GM18867 (cell line): ENCODE measurements at regions not wholly inside any gene's neighbourhood (a gene's known extent, or its start where the extent isn't known, plus 50 kb on each side); places are given as distances from the start of the nearest gene placed in this dataset.
"Not testable (repeated sequence)": the region's sequence is repeated elsewhere in the genome, so short reads cannot be mapped to it uniquely, and the experiment has no call there.

Source experiments
- ATAC-seq: cut with Tn5 transposase; IDR thresholded peaks from one replicate; pipeline ENCODE4 v1.9.1; 2021; ENCODE audit warnings: mild to moderate bottlenecking, moderate library complexity; ENCODE audit not compliant: unreplicated experiment

DNA sequence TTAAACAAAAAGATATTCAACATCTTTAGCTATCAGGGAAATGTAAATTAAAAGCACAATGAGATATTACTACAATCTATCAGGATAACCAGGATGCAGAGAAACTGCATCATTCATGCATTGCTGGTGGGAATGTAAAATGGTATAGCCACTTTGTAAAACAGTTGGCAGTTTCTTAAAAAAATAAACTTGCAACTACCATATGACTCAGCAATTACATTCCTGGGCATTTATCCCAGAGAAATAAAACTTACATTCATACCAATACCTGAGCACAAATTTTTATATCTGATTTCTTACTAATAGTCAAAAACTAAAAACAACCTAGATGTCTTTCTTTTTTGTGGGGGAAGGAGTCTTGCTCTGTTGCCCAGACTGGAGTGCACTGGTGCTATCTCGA is 190.3 kb upstream of the TAB2 start:
- no peak for ATAC-seq

DNA sequence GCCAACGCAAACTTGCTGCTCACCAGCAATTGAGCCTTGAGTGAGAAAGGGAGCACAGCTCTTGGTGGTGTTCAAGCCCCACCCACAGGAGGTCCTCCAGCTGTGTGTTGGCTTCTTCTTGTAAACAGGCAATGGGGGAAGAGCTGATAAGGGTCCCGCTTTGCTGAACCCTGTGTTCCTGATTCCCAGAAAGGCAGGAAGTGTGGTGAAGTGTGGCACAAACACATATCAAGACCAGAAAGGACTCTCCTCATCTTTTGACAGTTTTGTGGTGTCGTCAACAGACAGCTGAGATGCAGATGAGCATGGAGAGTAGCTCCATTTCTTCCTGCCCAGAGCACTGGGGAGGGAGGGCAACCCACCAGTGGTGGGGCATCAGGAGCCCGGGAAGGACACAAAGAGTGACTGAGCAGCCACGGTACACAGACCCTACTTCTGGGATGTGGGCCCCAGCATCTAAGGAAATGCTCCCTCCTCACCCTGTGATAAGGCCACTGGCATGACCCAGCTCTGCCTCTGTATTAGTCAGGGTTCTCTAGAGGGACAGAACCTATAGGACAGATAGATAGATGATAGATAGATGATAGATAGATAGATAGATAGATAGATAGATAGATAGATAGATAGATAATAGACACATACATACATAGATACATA is 188.9 kb upstream of the TAB2 start:
- no peak for ATAC-seq

DNA sequence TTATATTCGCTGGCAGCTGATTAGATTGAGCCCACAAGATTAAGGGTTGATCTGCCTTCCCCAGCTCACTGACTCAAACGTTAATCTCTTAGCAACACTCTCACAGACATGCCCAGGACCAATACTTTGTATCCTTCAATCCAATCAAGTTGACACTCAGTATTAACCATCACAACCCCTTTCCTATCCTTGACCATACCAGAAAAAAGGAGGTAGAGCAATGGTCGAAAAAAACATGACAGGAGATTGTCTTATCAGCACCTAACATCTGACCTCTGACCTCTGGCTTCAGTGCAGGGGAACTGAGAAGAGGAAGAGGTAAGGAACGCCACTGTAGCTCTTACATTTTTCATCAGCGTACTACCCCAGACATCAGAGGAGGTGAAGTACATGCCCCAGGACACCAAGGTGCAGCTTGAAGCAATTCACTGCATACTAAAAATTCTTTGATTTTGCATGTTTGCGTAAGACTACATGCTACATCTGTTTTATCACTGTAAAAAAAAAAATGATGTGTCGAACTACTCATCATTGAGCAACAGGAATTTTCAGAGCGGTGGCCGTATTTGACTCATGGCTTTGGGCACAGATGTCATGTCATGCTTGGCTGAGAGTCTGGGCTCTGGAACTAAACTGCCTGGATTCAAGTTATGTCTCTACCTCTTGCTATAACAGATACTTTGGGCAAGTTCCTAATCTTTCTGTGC is 188.0 kb upstream of the TAB2 start:
- no peak for ATAC-seq

DNA sequence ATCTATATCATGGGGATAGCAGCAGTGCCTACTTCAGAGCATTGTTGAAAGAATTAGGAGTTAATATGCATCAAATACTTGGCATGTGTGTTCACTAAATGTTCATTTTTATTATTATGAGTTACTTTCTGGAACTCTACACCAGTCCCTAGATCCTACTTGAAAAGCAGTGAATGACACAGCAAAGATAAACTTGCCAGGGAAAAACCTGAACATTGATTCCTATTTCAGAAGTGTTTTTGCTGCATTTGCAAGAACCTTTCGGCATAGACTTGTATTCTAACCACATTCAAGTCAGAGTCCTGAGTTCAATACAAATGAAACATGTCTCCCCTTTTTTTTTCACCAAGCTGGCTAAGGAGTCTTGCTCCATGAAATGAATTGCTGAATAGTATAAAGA is 187.4 kb upstream of the TAB2 start:
- ATAC-seq = no peak

DNA sequence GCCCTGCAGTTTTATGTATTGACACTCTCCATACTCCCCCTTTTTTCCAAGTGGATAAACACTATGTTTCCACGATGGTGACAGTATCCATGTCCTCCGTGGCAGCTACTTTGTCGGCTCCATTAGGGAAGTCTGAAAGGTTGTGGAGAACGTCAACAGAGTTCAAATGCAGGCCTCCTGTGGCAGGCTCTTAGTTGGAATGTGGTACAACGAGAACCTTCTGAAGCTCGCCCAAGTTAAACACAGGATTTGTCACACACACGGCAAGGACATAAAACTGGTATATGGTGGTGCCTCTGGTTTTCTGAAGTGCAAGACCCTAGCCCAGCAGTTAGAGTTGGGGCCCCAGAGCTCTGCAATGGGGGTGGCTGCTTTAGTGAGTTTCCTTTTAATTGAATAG is 187.0 kb upstream of the TAB2 start:
- no peak for ATAC-seq

DNA sequence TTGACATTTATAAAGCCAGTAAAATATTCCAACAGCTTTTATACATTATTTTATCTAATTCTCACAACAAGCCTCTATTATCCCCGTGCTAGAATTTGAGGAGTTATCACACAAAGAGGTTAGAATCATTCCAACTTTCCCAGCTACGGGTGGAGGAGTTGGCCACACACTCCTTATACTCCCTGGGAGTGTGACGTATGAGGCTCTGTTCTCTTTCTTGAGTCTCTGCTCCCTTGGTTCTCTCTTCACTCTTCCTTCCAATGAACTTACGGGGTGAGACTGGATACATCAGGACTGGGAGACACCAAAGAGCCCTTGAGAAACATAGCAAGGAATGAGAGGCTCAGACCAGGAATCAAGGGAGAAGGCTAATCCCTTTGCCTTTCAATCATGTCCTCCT is 185.6 kb upstream of the TAB2 start:
- ATAC-seq = no peak

DNA sequence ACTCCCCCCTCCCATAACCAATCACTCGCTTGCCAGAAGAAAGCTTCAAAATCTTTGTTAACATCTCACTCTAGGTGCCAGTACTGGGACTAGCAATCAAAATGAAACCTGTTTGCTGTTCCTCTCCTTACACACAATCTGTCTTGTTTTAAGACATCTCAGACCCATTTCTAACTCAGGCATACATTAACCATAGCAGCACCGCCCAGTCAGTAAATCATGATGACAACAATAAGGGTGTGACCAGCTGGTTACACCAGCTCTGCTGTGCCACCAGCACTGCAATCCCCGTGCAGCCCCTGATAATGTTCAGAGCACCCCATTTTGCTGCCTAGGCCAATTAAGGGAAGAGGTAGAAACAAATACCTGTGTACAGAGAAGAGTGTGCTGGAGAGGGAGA is 185.2 kb upstream of the TAB2 start:
- ATAC-seq = no peak

DNA sequence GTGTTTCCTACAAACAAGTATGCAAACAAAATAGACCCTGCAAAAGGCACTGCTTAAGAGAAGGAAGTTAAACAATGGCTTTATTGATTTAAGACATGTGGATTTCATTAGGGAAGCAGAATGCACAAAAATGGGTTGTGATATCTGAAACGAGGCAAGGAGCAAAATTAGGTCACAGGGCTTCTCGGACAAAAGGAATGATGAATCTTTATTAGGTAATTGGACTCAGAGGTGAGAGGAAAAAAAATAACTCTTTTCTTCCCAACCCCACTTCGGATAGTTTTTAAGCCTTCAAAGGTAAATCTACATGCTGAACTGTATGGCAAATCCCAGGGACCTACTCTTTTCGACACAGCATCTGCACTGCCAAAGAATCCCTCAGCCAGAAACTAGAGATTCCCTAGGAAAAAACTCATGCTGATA is 183.0 kb upstream of the TAB2 start:
- ATAC-seq = no peak

DNA sequence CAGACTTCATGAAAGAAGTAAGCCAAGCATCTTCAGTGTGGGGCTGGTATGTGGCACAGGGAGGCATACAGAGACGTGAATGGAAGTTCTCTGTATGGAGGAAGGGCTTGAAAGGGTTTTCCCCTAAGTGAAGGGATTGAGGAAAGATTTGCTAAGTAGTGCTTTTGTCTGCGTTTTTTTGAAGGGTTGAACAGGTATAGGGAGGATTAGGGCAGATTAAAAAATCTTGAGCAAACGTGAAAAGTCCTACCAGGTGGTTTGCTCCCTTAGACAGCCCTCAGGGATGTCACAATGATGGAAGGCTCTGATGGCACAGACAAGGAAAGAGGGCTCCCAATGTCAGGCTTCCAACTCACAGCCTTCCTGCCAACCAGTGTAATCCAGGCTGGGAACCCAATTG is 181.7 kb upstream of the TAB2 start:
- ATAC-seq = no peak

DNA sequence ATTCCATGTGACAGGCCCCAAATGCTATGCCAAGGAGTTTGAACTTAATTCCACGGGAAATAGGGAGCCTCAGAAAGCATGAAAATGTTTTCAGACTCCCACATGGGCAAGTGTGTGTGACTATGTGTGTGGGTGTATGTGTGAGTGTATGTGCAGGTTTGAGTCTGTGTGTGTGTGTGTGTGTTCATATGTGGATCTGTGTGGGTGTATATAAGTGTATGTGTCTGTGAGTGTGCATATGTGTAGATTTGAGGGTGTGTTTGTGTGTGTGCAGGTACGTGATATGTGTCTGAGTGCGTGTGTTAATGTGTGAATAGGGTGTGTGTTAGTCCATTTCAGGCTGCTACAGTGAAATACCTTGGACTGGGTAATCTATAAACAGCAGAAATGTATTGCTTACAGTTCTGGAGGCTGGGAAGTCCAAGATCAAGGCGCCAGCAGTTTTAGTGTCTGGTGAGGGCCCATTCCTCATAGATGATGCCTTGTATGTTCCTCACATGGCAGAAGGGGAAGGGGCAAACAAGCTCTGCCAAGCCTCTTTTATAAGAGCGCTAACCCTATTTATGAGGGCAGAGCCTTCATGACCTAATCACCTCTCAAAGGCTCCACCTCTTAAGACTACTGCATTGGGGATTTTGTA is 181.1 kb upstream of the TAB2 start:
- ATAC-seq = no peak

DNA sequence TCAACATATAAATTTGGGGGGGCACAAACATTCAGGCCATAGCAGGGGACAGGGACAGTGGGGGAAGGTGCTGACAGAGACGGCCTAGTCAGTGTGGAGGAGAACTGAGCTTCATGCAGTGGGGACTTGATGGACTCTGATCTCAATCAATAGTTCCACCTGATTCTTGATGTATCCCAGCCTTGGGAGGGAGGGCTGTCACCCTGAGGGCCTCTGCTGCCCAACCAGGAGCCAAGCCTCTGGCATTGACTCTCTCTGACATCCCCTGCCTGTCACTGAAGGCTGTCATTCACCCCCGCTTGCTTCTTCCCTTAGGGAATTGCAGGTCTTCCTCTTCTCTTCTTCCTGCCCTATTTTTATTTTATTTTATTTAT is 180.6 kb upstream of the TAB2 start:
- ATAC-seq = no peak

DNA sequence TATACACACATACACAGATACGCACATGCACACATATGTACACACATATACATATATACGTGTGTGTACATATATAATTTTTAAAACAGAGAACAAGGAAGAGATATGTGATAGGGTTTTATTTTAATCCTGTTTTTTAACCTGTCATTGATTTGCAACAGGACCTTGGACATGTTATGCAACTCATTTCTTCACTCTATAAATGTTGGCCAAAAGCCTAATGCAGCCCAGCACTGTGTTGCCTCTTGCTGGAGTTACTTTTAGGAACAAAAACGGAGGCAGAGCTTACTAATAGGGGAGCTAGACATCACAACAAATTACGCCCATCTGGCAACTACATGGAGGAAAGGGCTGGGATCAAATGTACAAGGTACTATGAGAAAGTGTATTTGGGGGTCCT is 179.9 kb upstream of the TAB2 start:
- ATAC-seq = no peak

DNA sequence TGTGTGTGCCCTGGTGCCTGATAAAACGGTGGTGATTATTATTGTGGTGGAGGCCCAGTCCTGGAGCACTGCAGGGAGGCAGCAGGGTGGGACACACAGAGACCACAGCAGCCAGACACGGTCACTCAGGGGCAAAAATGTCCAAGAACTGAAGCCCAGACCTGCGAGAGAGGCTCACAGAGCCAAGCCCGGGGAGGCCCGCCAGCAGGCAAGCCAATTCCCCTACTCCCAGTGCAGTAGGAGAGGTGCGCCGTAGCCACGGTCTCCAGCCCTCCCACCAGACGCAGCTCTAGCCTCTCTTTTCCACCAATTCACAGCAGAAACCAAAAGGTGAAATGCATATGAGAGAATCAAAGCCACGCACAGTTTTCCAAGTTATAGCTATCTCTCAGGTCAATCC is 179.4 kb upstream of the TAB2 start:
- no peak for ATAC-seq

DNA sequence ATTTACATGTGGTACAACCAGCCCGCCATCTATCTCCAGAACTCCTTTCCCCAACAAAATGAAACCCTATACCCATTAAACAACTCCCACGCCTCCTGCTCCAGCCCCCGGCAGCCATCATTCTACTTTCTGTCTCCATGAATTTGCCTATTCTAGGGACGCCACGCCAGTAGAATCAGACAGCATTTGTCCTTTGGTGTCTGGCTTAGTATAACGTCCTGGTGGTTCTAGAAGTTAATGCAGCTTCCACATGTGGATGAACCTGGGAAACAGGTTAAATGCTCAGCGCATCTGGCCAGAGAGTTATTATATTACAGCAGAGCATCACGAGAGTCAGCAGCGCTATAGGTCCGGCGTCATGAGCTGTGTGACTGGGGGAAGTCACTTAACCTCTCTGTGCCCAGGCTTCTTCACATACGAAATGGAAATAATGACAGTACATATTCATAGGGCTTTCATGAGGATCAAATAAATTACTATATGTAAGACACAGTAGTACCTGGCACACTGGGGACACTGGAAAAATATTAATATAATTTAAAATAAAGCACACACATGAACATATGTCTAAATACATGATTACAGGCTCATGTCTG is 178.7 kb upstream of the TAB2 start:
- no peak for ATAC-seq

DNA sequence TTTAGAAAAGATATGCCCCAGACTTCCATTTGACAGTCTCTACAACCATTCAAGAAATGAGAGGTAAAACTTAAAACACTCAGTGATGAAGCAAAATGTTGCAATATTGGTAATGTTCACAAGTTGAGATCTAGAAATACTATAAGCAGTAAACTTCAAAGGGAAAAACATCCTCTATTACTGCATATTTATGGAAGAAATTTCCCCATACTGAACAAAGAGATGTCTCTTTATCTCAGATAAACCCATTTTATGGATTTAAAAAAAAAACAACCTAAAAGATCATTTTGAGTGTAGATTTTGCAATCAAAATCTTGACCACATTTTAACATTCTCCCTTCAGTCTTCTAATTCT is 177.8 kb upstream of the TAB2 start:
- ATAC-seq = no peak

DNA sequence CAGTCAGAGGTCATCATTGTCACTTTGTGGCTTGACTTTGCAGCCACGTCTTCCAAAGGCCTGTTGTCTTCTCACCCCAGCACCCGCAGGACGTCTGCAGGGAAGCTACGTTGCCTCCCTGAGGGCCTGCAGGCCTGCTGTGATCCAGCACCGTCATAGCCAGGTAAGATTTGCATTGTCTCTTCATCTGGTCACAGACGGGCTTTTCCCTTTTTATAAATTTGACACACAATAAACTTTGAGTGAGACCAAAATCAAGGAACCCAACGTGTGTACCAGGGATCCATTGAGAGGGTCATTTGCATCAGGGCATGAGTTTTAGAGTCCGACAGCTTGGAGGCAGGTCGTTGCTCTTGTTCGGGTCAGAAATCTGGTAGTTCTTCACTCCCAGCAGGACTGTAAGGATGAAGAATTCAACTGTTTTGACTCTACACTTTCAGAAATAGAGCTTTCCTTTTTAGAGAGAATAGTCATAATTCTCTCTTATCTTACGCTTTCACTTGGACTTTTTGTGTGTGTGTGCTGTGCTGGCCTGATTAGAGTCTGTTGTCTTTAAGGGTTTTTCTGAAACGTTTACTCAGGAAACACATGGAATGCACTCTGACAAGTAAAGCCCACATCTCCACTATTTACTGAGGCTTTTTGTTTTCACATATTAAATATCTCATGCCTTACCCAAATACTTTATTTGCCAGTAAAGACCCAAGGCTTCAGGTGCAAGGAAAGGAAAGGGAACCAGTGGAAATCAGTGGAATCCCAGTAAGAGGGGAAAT is 177.2 kb upstream of the TAB2 start:
- ATAC-seq = peak; percentile 67

DNA sequence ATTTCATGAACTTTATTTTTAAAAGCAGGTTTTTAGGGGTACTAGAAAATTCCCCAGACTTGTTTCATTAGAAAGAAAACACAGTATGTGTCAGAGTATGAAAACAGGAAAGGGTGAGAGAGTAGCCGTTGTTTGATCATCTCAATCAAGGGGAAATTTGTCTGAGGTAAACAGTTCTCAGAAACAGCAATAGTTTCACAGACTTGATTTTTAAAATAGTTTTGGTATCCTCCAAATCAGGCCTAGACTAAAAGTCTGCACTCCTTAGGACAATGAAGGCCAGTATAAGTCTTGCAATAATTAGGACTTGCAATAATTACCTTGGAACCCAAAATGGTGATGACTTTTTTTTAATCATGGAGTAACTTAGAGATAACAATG is 176.6 kb upstream of the TAB2 start:
- ATAC-seq = peak; percentile 52

DNA sequence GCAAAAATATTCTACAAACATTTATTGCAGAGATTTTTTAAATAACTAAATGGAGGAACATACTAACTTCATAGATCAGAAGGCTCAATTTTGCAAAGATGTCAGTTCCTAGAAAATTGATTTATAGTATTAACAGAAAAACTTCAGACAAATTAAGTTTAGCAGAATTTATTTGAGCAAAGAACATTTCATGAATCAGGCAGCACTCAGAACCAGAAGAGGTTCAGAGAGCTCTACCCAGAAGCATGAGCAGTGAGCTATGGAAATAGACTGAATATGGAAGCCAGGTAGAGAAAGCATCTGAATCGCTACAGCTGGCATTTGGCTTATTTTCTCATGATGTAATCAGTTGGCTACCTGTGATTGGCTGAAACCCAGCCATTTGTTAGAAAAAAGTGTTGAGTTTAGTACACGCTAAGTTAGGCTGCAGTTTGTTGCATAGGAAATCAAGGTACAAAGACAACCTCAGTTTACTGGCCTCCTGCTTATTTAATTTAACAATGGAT is 174.5 kb upstream of the TAB2 start:
- no peak for ATAC-seq

DNA sequence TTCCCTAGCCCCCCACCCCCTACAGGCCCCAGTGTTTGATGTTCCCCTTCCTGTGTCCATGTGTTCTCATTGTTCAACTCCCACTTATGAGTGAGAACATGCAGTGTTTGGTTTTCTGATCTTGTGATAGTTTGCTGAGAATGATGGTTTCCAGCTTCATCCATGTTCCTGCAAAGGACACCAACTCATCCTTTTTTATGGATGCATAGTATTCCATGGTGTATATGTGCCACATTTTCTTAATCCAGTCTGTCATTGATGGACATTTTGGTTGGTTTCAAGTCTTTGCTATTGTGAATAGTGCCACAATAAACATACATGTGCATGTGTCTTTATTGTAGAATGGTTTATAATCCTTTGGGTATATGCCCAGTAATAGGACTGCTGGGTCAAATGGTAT is 171.7 kb upstream of the TAB2 start:
- ATAC-seq = not testable (repeated sequence)

DNA sequence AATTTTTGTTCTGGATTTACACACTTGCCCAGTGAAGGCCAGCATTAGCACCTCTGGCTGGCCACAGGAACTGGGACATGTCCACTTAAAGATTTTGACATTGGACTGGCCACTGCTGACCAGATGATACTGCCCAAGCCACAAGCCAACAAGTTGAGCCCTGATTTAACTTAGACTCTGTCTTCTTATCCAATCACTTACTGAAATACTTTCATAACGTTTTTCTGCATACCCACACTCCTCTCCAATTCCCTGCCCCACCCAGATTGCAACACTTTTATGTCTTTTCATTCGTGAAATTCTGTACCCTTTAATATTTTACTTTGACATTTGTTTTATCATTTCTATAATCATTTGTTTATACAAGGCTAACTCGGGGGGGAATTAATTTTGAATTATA is 170.3 kb upstream of the TAB2 start:
- no peak for ATAC-seq
